Fibroblast of mammary gland (primary cell): ENCODE measurements at regions not wholly inside any gene's neighbourhood (a gene's known extent, or its start where the extent isn't known, plus 50 kb on each side); places are given as distances from the start of the nearest gene placed in this dataset.
"Not testable (repeated sequence)": the region's sequence is repeated elsewhere in the genome, so short reads cannot be mapped to it uniquely, and the experiment has no call there.

Experiments used
- DNase-seq: peaks from one replicate; pipeline ENCODE4 v3.0.0-alpha.2; 2010; ENCODE audit warnings: low read depth
- H3K4me3 ChIP-seq: 2 replicates; pipeline ENCODE4 v1.5.1; 2011; ENCODE audit warnings: low read depth, mild to moderate bottlenecking, low read length, moderate library complexity; ENCODE audit not compliant: control insufficient read depth
- CTCF ChIP-seq: conservative IDR thresholded peaks from 2 replicates; pipeline ENCODE4 v1.5.1; 2011; ENCODE audit warnings: low read depth, low read length, inconsistent platforms; ENCODE audit not compliant: control insufficient read depth, insufficient read depth

GRCh38 chr1:236343246-236343870 lies 50.7 kb upstream of the EDARADD start:
- no peak overlapping the region for H3K4me3 ChIP-seq
- DNase-seq, result no peak
- no peak for TF ChIP-seq CTCF

GRCh38 chr1:236342403-236343245 lies 51.5 kb upstream of the EDARADD start:
- DNase-seq, result peak; percentile 10
- TF ChIP-seq CTCF, result no peak
- H3K4me3 ChIP-seq, result no peak overlapping the region

GRCh38 chr1:236341298-236341697 lies 52.8 kb upstream of the EDARADD start:
- no peak overlapping the region for H3K4me3 ChIP-seq
- no peak for TF ChIP-seq CTCF
- no peak for DNase-seq

GRCh38 chr1:236338096-236338495 lies 56.0 kb upstream of the EDARADD start:
- no peak for TF ChIP-seq CTCF
- no peak overlapping the region for H3K4me3 ChIP-seq
- DNase-seq, result peak; percentile 28

- TF ChIP-seq CTCF, result no peak
- DNase-seq, result no peak
- no peak overlapping the region for H3K4me3 ChIP-seq
Measured at GRCh38 chr1:236336084-236336483, 54.3 kb upstream of the ERO1B start.

- not testable (repeated sequence) for H3K4me3 ChIP-seq, DNase-seq
Measured at GRCh38 chr1:236335633-236336032, 53.9 kb upstream of the ERO1B start.

GRCh38 chr1:236334893-236335545 lies 53.3 kb upstream of the ERO1B start:
- TF ChIP-seq CTCF, result no peak
- peak; percentile 13 for DNase-seq
- H3K4me3 ChIP-seq, result no peak overlapping the region
